Osteoblast (primary cell): ENCODE measurements at regions not wholly inside any gene's neighbourhood (a gene's known extent, or its start where the extent isn't known, plus 50 kb on each side); places are given as distances from the start of the nearest gene placed in this dataset.

Source experiments
- DNase-seq: peaks from one replicate; pipeline ENCODE4 v3.0.0; 2011; ENCODE audit warnings: low spot score, mixed read lengths; ENCODE audit not compliant: insufficient read length; ENCODE audit errors: missing footprints
- H2AFZ ChIP-seq: 2 replicates; pipeline ENCODE4 v1.6.0; 2011; ENCODE audit warnings: mild to moderate bottlenecking, low read length
- H3K27ac ChIP-seq: 2 replicates; pipeline ENCODE4 v1.5.1; 2011; ENCODE audit warnings: mild to moderate bottlenecking, low read depth, low read length, moderate library complexity
- H3K27me3 ChIP-seq: 2 replicates; pipeline ENCODE4 v1.6.0; 2012; ENCODE audit warnings: mild to moderate bottlenecking, control low read depth, inconsistent platforms, low read length, moderate library complexity; ENCODE audit not compliant: insufficient read depth
- H3K36me3 ChIP-seq: 2 replicates; pipeline ENCODE4 v1.5.1; 2011; ENCODE audit warnings: mild to moderate bottlenecking, low read length, control low read depth, moderate library complexity; ENCODE audit not compliant: insufficient read depth
- H3K4me1 ChIP-seq: 2 replicates; pipeline ENCODE4 v1.5.1; 2011; ENCODE audit warnings: mild to moderate bottlenecking, low read length, control low read depth, moderate library complexity; ENCODE audit not compliant: insufficient read depth
- H3K4me2 ChIP-seq: 2 replicates; pipeline ENCODE4 v1.6.0; 2011; ENCODE audit warnings: mild to moderate bottlenecking, low read length; ENCODE audit not compliant: insufficient read depth
- H3K4me3 ChIP-seq: fragments of 200-600 bp; sonication (generic); 3 replicates; pipeline ENCODE4 v1.5.1; 2012; ENCODE audit warnings: mild to moderate bottlenecking, low read length, inconsistent platforms; ENCODE audit not compliant: insufficient read depth
- H3K79me2 ChIP-seq: 2 replicates; pipeline ENCODE4 v1.6.0; 2012; ENCODE audit warnings: mild to moderate bottlenecking, low read length, control low read depth, inconsistent platforms; ENCODE audit not compliant: insufficient read depth
- H3K9me3 ChIP-seq: 2 replicates; pipeline ENCODE4 v1.5.1; 2011; ENCODE audit warnings: low read depth, low read length, control low read depth
- H4K20me1 ChIP-seq: 2 replicates; pipeline ENCODE4 v1.6.0; 2012; ENCODE audit warnings: mild to moderate bottlenecking, low read length, control low read depth; ENCODE audit not compliant: insufficient read depth
- TF ChIP-seq, protein P1 (sequence below): IDR thresholded peaks from 2 replicates; pipeline ENCODE4 v1.5.1; 2011; ENCODE audit warnings: mild to moderate bottlenecking, low read depth, low read length, moderate library complexity; ENCODE audit errors: extremely low read depth

DNA sequence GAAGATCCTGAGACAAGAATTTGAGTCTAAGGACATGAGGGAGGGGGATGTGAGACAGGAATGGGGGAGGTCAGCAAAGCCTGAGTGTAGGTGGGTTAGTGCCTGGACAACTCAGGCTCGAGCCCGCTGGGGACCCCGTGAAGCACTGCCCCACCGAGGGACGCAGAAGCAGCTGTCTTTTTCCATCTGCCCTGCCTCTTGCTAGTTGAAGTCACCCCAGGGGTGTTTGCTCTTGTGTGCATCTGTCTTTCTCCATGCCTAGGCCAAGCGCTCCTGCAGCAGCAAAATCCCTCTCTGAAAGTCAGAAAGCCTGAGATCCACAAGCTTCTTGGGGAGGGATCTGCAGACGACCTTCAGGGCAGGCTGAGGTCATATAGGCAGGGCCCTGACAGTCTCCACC is 79.0 kb upstream of the CELF2 start:
- Histone ChIP-seq H3K4me2 (no peak overlapping the region), H2AFZ (no peak overlapping the region), H3K79me2 (no peaks in the 10 kb centered on the region), H3K4me3 (no peak overlapping the region), H3K9me3 (no peaks in the 10 kb centered on the region), H3K36me3 (no peaks in the 10 kb centered on the region), H3K27me3 (no peaks in the 10 kb centered on the region), H4K20me1 (no peaks in the 10 kb centered on the region), H3K4me1 (no peaks in the 10 kb centered on the region), H3K27ac (no peak overlapping the region)
- no peak for DNase-seq
- TF ChIP-seq, protein P1, sequence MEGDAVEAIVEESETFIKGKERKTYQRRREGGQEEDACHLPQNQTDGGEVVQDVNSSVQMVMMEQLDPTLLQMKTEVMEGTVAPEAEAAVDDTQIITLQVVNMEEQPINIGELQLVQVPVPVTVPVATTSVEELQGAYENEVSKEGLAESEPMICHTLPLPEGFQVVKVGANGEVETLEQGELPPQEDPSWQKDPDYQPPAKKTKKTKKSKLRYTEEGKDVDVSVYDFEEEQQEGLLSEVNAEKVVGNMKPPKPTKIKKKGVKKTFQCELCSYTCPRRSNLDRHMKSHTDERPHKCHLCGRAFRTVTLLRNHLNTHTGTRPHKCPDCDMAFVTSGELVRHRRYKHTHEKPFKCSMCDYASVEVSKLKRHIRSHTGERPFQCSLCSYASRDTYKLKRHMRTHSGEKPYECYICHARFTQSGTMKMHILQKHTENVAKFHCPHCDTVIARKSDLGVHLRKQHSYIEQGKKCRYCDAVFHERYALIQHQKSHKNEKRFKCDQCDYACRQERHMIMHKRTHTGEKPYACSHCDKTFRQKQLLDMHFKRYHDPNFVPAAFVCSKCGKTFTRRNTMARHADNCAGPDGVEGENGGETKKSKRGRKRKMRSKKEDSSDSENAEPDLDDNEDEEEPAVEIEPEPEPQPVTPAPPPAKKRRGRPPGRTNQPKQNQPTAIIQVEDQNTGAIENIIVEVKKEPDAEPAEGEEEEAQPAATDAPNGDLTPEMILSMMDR: no peak

DNA sequence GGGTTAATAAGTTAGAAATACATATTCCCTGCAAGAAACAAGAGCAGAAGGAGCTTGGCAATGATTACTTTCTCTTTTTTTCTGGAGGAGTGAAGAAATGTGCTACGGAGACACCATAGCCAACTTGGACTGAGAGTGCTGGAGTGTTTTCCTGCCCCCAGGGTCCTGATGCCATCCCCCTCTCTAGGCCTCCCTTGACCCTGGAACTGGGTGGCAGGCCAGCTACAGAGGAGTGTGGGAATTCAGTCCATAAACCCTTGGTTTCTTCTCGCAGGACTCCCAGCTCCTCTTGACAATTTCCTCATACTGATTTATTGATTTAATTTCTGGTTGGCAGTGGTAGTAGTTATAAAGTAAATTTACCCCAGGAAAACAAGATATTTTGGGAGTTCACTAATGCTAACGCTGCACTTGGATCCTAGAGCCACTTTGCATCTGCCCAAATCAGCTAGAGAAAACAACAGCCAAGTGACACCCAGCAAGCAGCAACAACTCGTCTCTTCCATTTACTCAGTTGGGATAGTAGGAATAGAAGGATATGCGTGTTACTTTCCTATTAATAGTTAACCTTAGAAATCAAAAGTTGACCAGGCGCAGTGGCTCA is 76.4 kb upstream of the CELF2 start:
- Histone ChIP-seq H2AFZ (no peak overlapping the region), H3K9me3 (peaks cover 4% of the 10 kb centered on the region), H3K27me3 (no peaks in the 10 kb centered on the region), H4K20me1 (no peaks in the 10 kb centered on the region), H3K79me2 (no peaks in the 10 kb centered on the region), H3K36me3 (no peaks in the 10 kb centered on the region), H3K27ac (no peak overlapping the region), H3K4me2 (no peak overlapping the region), H3K4me3 (no peak overlapping the region), H3K4me1 (no peaks in the 10 kb centered on the region)
- TF ChIP-seq, protein P1: no peak
- no peak for DNase-seq

GRCh38 chr10:10942441-10942840 is 75.2 kb upstream of the CELF2 start:
- Histone ChIP-seq H3K4me1 (no peaks in the 10 kb centered on the region), H4K20me1 (no peaks in the 10 kb centered on the region), H2AFZ (no peak overlapping the region), H3K36me3 (no peaks in the 10 kb centered on the region), H3K4me2 (no peak overlapping the region), H3K4me3 (no peak overlapping the region), H3K79me2 (no peaks in the 10 kb centered on the region), H3K9me3 (peaks cover 4% of the 10 kb centered on the region), H3K27me3 (no peaks in the 10 kb centered on the region), H3K27ac (no peak overlapping the region)
- no peak for DNase-seq
- TF ChIP-seq, protein P1: no peak

DNA sequence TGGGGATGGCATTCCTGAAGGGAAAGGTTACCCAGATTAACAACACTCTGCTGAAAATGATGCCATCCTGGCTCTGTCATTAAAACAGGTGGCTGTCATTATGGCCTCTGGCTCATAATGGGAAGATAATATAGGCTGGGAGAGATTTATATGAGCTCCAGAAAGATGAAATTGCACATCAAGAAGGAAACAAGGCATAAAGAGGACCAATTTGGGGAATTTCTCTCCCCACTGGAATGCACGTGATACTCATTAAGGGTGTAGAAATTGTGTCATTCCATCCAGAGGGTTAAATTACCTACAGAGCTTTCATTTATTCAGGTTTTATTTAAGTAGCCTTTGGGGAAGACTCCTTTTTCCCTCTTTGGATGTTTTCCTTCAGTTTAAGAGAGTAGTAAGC is 71.6 kb upstream of the CELF2 start:
- TF ChIP-seq, protein P1: no peak
- Histone ChIP-seq H3K79me2 (no peaks in the 10 kb centered on the region), H4K20me1 (no peaks in the 10 kb centered on the region), H3K27me3 (no peaks in the 10 kb centered on the region), H3K4me3 (no peak overlapping the region), H3K4me1 (no peaks in the 10 kb centered on the region), H3K36me3 (no peaks in the 10 kb centered on the region), H2AFZ (no peak overlapping the region), H3K4me2 (no peak overlapping the region), H3K9me3 (peaks cover 4% of the 10 kb centered on the region), H3K27ac (no peak overlapping the region)
- DNase-seq: no peak
